HFFc6 (cell line): ENCODE measurements at regions not wholly inside any gene's neighbourhood (a gene's known extent, or its start where the extent isn't known, plus 50 kb on each side); places are given as distances from the start of the nearest gene placed in this dataset.

Source experiments
- DNase-seq: peaks from one replicate; pipeline ENCODE4 v3.0.0-alpha.2; 2018
- H3K27ac Mint-ChIP-seq: 2 replicates; pipeline ENCODE4 v1.8.0; 2020; ENCODE audit warnings: mild to moderate bottlenecking, mixed read lengths
- H3K27me3 Mint-ChIP-seq: 2 replicates; pipeline ENCODE4 v1.8.0; 2021; ENCODE audit warnings: mild to moderate bottlenecking, moderate library complexity, mixed read lengths; ENCODE audit not compliant: insufficient read depth
- H3K36me3 Mint-ChIP-seq: 2 replicates; pipeline ENCODE4 v1.8.0; 2021; ENCODE audit warnings: low read depth, mixed read lengths
- H3K4me1 Mint-ChIP-seq: 2 replicates; pipeline ENCODE4 v1.8.0; 2020; ENCODE audit warnings: low read depth, mixed read lengths
- H3K4me3 Mint-ChIP-seq: 2 replicates; pipeline ENCODE4 v1.8.0; 2020; ENCODE audit warnings: mild to moderate bottlenecking, moderate library complexity, mixed read lengths
- H3K9me3 Mint-ChIP-seq: 2 replicates; pipeline ENCODE4 v1.8.0; 2020; ENCODE audit warnings: mild to moderate bottlenecking, mixed read lengths
- CTCF ChIP-seq: fragments of 200-600 bp; sonication (generic); IDR thresholded peaks from 2 replicates; pipeline ENCODE4 v1.5.0; 2021; ENCODE audit warnings: antibody characterized with exemption, mild to moderate bottlenecking

- peaks cover 13% of the 10 kb centered on the region for H3K4me1 Mint-ChIP-seq
- DNase-seq = no peak
- no peaks in the 10 kb centered on the region for H3K36me3 Mint-ChIP-seq
- peak overlapping the region; percentile 45; the same call in 1 of the 2 replicates for H3K27ac Mint-ChIP-seq
- no peaks in the 10 kb centered on the region for H3K9me3 Mint-ChIP-seq
- no peak for TF ChIP-seq CTCF
- H3K27me3 Mint-ChIP-seq = no peaks in the 10 kb centered on the region; the same call in none of the 2 replicates
- H3K4me3 Mint-ChIP-seq = no peak overlapping the region
Measured at GRCh38 chr9:16352791-16353401, 517.6 kb downstream of the BNC2 start.

GRCh38 chr9:16356196-16356765, 514.2 kb downstream of the BNC2 start:
- H3K27me3 Mint-ChIP-seq = peaks cover 2% of the 10 kb centered on the region; the same call in 1 of the 2 replicates
- H3K9me3 Mint-ChIP-seq = peaks cover 6% of the 10 kb centered on the region
- DNase-seq = no peak
- H3K4me3 Mint-ChIP-seq = no peak overlapping the region
- no peak for TF ChIP-seq CTCF
- peaks cover 26% of the 10 kb centered on the region for H3K4me1 Mint-ChIP-seq
- peaks cover 5% of the 10 kb centered on the region; the same call in 1 of the 2 replicates for H3K36me3 Mint-ChIP-seq
- H3K27ac Mint-ChIP-seq = no peak overlapping the region

- no peak for DNase-seq
- H3K4me1 Mint-ChIP-seq = peaks cover 31% of the 10 kb centered on the region
- no peak overlapping the region for H3K4me3 Mint-ChIP-seq
- H3K27me3 Mint-ChIP-seq = peaks cover 2% of the 10 kb centered on the region; the same call in 1 of the 2 replicates
- no peak overlapping the region for H3K27ac Mint-ChIP-seq
- H3K9me3 Mint-ChIP-seq = peaks cover 6% of the 10 kb centered on the region
- TF ChIP-seq CTCF = no peak
- H3K36me3 Mint-ChIP-seq = peaks cover 5% of the 10 kb centered on the region; the same call in 1 of the 2 replicates
Measured at GRCh38 chr9:16357828-16358227, 512.6 kb downstream of the BNC2 start.

GRCh38 chr9:16358751-16359150, 511.7 kb downstream of the BNC2 start:
- no peak for DNase-seq
- Mint-ChIP-seq H3K4me3 (no peak overlapping the region), H3K9me3 (peaks cover 6% of the 10 kb centered on the region), H3K27me3 (peaks cover 2% of the 10 kb centered on the region; the same call in 1 of the 2 replicates), H3K36me3 (peaks cover 5% of the 10 kb centered on the region; the same call in 1 of the 2 replicates), H3K27ac (no peak overlapping the region), H3K4me1 (peaks cover 35% of the 10 kb centered on the region)
- no peak for TF ChIP-seq CTCF
